HG02938 (cell line): ENCODE measurements at regions not wholly inside any gene's neighbourhood (a gene's known extent, or its start where the extent isn't known, plus 50 kb on each side); places are given as distances from the start of the nearest gene placed in this dataset.
"Not testable (repeated sequence)": the region's sequence is repeated elsewhere in the genome, so short reads cannot be mapped to it uniquely, and the experiment has no call there.

ENCODE experiments used
- ATAC-seq: cut with Tn5 transposase; IDR thresholded peaks from one replicate; pipeline ENCODE4 v1.9.1; 2021; ENCODE audit warnings: mild to moderate bottlenecking, moderate library complexity; ENCODE audit not compliant: unreplicated experiment

DNA sequence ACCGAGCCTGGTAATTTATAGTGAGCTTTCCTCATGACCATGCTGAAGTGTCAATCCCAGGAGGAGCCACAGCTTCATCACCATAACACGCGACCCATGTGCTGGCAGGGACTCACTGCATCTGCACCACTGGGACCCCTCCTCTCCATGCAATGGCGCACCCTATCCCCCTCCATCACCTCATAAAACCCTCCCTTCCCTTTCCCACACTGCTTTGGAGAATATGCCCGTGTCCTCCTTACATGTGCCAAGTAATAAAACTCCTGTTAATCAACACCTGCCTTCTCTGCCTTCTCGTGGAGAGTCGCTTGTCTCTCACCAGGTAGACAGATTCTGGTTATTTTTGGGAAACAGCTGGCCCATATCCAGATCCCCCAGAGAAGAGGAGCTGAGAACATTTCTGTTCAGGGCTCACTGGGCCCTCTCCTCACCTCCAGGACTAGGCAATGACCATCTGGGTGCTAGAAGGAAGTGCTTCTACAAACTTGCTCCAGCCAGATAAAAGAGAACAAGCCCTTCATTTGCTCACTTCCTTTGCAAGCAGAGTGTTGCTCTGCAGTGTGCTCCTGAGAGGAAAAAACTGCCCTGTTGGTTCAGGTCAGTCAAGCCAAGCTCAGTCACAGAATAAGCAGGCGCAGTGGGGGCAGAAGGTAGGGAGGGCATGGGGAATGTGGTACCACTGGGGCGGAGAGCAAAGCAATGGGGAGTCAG lies 894.3 kb downstream of the UQCRFS1 start:
- ATAC-seq, result no peak

DNA sequence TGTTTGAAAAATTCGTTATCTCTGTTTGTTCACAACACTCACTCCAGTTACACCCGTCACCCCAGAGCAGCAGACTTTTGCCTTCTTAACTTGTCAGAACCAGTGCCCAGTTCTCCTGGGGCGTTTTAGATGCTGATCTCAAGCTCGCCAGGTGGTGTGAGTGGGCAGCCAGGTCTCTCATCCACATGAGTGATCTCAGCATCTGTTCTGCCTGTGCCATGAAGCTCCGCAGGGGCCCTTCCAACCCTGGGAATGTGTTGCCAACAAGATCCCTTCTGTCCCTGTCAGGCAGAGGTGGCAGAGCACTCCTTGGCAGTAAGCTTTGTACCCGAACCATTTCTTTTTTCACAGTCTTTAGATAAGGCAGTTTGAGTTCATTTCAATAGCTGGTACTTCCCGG lies 896.5 kb downstream of the UQCRFS1 start:
- ATAC-seq, result no peak

DNA sequence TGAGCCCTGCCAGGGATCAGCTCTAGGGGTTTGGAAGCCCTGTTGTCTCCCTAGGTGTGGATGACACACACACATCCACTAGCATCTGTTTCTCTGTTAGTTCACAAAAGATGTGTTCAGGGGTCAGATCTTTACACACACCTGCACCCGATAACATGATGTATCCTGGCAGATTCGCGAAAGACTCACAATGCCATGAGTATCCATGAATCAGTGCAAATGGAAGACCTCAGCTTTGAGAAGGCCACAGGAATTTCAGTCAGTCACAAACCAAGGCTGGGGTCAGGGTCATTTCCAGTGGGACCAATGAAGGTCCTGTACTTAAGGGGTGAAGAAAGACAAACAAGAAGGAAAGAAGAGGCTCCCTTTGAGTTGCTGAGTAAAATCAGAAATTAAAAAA lies 898.2 kb downstream of the UQCRFS1 start:
- ATAC-seq, result no peak

DNA sequence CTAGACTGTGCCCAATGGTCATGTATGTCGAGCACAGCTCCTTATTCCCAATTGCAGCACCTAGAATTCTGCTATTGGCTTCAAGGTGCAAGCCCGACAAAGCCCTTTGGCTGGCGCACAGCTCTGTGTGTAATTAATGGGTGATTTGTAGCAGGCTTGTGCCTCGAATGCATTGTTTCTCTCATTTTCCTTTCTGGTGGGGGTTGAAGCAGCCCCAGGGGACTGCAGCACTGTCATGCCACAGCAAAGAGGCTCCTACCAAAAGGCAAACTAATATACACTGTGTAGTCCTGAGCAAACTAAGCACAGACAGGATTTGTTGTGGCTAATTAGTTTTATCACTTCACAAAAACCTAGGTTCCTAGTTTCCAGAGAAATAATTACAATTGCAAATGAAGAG lies 898.7 kb downstream of the UQCRFS1 start:
- ATAC-seq, result no peak

DNA sequence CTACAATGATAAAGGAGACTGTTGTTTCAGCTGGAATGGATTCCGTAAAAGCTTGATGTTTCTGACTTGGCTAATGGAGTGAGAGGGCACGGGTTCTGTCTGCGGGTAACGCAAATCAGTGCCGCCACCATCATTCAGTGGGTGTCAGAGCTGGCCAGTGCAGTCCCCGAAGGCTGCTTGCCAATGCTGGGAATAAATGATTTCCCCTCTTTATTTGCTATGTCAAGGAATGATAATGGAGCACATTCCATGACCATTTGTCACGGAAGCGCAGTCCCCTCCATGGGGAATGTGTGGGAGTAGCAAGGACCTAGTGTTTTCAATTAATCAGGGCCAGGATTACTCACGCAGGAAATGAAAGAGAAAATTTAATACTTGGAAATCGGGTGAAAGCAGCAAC lies 899.3 kb downstream of the UQCRFS1 start:
- no peak for ATAC-seq

DNA sequence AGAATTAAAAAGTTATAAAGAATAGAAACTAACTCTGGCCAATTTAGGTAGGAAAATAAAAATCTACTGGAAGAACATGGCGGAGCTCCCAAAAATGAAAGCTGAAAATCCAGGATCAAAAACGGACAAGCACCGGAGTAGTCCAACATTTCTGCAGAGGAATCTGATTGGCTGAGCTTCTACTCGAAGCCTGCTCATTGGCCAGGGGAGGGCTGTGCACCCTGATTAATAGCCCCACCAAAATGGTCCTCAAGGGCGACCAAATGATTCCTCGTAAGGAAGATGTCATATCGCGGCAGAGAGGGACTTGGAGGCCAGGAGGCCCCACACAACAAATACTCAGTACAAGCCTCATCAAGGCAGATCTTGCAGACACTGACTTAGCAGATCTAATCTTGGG lies 900.7 kb downstream of the UQCRFS1 start:
- ATAC-seq, result no peak

DNA sequence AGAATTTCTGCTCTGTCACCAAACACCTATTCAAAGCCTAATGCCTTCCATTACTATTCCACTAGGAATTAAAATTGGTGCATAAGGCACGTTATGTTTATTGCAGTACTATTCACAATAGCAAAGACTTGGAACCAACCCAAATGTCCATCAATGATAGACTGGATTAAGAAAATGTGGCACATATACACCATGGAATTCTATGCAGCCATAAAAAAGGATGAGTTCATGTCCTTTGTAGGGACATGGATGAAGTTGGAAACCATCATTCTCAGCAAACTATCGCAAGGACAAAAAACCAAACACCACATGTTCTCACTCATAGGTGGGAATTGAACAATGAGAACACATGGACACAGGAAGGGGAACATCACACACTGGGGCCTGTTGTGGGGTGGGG lies 902.1 kb downstream of the UQCRFS1 start:
- not testable (repeated sequence) for ATAC-seq

DNA sequence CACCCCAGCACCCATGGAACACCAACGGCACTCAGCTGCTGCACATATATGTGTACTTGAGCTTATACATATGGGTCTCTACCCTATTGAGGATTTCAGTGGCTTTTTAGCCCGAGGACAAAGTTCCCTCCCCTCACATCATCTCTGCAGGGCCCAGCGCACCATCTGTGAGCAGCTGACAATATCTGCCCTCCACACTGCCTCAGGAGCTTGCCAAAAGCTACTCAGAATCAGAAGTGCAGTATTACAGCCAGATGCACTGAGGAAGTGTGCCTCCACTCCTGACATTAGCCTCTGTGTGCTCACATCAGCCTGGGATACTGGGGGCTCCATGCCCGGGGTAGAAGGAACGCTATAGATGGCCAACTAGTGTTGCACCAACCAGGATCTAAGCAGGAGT lies 903.9 kb downstream of the UQCRFS1 start:
- ATAC-seq, result no peak

DNA sequence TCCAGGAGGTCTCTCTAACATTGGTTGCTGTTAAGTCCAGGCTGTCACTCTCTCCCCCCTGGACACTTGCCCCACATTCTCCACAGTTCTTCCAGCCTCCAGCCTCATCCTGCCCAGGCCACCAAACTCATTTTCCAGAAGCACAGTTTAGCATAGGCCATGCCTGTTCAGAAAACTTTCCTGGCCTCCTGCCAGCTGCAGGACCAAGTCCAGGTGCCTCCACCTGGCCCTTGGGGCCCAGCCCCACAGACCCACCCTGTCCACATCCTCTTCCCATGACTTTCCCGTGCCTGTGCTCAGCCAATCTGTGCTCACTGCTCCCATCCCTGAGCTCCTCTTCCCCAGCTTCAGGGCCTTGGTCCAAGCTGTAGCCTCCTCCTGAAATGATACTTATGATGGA lies 905.0 kb downstream of the UQCRFS1 start:
- no peak for ATAC-seq

DNA sequence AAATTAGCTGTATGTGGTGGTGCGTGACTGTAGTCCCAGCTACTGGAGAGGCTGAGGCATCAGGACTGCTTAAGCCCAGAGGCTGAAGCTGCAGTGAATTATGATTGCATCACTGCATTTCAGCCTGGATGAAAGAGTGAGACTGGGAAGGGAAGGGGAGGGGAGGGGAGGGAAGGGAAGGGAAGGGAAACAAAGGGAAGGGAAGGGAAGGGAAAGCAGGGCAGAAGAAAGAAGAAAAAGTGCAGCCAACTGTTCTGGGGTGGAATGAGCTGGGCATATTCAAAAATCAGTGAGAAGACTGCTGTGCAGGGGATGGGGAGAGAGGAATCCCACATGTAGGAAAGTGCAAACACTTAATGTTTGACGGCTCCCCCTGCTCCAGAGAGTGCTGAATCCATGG lies 905.5 kb downstream of the UQCRFS1 start:
- ATAC-seq, result no peak

DNA sequence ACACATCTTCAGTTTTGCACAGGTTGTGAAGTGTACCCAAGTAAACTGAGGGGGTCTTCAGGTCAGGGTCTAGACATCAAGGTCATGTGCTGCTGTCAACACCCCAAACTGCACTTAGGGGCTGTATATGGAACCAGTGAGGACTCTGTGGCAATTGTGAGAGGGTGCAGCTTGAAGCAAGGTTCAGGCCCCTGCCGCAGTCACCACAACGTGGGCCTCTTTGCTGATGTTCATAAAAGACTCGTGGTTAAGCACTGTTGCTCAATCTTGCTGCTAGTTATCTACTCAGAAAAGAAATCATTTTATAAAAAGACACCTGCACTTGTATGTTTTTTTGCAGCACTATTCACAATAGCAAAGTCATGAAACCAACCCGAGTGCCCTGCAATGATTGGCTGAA lies 907.4 kb downstream of the UQCRFS1 start:
- no peak for ATAC-seq

DNA sequence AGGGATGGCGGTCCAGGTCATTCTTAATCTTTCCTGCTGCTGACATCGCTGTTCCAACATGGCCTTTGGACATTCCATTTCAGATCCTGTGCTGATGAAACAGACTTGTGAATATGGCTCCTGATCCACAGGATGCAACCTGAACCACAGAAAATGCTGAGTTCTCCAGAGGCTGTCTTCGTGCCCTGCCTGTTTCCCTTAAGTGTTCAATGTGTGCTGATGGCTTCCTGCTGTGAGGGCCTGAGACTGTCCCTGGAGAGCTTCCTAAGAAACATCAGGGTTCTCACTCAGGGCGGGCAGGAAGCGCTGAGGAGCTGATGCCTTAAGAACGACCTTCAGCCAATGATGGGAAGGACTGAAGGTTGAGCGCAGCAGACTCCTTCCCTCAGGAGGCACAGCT lies 909.4 kb downstream of the UQCRFS1 start:
- no peak for ATAC-seq

DNA sequence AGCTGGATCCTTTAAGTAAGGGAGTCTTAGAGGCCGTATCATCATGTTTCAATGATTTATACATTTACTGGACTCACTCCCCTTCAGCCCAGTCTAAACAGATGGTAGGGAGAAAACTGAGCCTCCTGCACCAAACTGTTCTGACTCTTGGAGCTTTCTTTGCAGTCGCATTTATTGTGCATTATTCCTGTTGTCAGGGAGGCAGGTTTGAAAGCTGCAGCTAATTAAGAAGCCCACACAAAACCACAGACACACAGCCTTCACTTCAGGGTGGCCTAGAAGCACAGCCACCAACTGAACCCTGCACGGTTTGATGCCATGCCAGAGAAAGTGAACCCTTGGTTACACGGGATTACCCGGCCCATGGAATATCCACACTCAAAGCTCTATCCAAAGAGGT lies 911.0 kb downstream of the UQCRFS1 start:
- ATAC-seq, result no peak

DNA sequence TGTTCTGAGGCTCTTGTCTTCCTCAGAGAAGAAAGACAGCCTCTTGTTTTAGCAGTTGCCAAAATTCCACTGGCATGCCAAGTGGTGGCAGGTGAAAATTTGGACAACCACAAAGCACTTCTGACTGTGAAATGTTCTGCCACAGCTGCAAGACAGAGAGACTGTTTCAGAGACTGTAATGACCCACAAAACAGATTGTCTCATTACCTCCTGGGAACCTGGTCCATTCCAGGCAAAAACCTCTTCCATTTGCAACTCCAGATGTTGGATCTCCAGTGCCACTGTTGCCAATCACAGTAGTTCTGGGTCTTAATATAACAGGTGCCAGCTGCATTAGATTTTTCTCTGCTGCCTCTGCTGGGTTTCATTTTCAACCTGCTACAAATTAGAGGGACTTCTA lies 911.5 kb downstream of the UQCRFS1 start:
- ATAC-seq, result no peak

DNA sequence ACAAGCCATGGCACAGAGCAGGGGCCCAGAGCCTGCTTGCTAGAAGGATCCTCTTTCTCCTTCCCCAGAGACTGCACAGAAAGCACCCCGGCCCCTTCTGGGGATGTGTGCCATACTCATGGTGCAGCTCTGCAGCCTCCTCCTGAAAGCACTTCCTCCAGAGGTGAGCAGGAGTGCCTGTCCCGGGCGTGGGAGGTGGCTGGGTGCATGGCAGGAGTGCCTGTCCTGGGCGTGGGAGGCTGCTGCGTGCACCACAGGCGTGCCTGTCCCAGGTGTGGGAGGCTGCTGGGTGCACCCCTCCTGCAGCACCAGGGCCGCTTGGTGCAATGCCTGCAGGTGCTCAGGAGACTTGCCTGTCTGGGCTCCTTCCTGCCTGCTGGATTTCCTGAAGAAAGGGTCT lies 913.3 kb downstream of the UQCRFS1 start:
- ATAC-seq, result no peak

DNA sequence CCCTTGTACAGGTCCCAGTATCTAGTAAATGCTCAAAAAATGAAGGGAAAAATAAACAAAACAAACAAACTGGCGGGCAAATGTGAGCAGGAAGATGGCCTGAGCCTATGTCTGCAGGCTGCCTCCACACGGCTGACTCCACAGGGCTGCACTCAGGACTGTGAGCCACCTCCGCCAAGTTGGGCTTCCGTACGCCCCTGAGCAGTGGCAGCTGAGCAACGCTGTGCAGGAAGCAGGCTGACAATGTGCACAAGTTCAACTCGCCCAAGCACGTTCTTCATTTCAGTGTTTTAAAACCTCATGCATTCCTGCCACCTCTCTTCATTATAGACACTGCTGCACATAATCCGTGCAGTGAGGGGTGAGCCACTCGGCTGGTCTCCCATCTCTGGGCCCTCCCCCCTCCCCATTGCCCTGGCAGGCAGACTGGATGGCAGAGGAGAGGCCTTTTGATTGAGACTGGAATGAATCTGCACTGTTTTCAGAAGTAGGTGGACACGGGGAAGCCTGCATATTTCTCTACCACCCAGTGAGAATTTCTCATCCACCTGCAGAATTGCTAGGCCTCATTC lies 915.3 kb downstream of the UQCRFS1 start:
- ATAC-seq, result no peak

DNA sequence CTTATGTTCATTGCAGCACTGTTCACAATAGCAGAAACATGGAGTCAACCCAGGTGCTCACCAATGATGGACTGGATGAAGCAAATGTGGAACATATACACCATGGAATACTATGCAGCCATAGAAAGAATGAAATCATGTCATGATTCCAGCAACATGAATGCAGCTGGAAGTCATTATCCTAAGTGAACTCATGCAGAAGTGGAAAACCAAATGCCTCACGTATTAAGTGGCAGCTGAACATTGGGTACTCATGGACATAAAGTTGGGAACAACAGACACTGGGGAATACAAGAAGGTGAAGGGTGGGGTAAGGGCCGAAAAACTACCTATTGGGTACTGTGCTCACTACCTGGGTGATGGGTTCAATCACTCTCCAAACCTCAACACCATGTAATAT lies 915.9 kb downstream of the UQCRFS1 start:
- no peak for ATAC-seq

DNA sequence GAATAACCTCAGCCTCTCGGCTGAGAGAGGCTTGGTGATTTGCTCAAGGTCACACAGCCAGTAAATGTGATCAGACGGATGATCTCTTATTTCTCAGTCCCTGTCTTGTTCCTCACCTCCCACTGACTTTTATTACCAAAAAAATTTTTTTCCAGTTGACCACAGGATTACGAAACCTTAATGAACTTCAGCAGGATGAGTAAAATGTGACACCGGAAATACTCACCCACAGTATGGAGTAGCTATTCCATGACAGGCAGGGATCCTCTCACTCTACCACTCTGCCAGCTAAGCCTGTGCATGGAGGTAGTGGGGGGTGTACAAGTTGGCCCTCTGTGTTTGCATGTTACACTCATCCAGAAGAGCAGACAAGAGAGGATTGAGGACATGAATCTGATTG lies 916.4 kb downstream of the UQCRFS1 start:
- no peak for ATAC-seq

DNA sequence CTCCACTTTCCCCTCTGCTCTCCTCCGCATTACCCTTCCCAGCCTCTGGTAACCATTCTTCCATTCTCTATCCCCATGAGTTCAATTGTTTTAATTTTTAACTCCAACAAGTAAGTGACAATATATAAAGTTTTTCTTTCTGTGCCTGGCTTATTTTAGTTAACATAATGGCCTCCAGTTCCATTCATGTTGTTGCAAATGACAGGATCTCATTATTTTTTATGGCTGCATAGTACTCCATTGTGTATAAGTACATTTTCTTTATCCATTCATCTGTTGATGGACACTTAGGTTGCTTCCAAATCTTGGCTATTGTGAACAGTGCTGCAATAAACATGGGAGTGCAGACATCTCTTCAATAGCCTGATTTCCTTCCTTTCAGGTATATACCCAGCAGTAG lies 918.0 kb downstream of the UQCRFS1 start:
- not testable (repeated sequence) for ATAC-seq

DNA sequence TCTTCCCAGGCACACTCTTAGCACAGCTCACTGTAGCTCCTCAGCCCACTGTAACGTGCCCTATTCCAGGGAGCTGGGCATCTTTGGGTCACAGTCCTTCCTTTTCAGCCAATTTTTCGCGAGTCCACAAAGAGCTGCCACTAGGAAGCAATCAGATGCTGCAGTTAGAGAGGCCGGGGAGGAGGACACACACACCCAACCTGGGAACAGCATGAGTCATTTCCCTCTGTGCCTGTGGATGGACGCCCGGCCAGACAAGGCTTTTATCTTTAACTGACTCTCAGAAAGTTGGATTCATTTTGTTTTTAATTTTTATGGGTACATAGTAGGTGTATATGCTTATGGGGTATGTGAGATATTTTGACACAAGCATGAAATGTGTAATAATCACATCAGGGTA lies 918.6 kb downstream of the UQCRFS1 start:
- no peak for ATAC-seq

DNA sequence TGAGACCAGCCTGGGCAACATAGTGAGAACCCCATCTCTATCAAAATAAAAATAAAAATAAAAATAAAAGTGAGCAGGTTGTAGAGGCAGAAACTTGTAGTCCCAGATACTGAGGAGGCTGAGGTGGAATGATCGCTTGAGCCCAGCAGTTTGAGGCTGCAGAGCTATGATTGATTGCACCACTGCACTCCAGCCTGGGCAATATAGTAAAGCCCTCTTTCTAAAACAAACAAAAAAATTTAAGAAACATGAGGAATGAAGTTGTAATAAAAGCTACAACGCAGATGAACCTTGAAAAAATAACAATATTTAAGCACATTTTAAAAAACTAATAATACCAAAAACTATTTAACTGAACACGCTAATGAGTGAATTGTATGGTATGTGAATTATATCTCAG lies 919.3 kb downstream of the UQCRFS1 start:
- ATAC-seq, result no peak

DNA sequence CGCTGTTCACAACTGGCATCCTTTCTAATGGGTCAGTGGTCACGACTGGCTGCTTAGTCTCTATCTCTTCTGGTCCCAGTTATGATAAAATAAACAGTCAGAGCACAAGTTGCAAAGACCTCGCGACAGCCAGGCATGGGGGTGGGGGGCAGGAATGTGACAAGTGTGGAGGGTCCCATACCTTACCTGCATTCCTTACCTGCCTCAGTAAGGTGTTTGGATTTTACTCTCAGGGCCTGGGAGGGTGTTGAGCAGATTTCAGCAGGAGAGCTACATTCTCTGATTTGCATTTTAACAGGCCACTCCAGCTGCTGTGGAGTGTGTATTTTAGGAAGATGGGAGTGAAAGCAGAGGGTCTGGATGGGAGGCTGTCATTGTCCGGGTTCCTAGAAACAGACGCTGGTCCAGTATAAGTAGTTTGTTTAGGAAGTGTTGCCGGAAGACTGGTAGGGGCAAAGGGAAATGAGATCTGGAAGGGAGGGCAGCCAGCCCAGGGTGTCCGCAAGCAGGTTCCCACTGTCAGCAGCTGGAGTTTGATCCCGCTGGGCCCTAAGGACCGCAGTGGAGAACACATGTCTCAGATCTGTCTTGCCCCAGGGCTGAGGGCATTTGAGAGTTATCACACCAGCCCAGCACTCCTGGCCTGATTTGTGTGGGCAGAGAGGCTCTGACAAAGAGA lies 920.0 kb downstream of the UQCRFS1 start:
- no peak for ATAC-seq

DNA sequence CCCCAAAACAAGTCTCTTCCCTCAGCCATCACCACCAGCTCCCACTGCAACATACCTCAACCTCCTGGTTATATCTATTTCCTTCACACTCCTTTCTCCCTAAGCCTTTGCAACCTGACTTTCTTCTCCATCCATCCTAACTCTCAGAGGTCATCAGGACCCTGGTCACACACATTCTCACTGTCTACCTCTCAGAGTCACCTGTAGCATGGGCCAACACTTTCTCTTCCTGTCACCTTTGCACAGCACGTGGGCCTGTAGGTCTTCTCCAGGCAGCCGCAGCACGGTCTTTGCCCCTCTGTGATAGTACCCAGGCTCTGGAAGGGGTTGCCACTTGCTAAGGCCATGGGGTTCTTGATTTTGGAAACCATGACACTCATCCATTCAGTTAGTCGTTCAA lies 921.1 kb downstream of the UQCRFS1 start:
- no peak for ATAC-seq
